ENCODE measurements at regions not wholly inside any gene's neighbourhood (a gene's known extent, or its start where the extent isn't known, plus 50 kb on each side); places are given as distances from the start of the nearest gene placed in this dataset.
"Not testable (repeated sequence)": the region's sequence is repeated elsewhere in the genome, so short reads cannot be mapped to it uniquely, and the experiment has no call there.

DNA sequence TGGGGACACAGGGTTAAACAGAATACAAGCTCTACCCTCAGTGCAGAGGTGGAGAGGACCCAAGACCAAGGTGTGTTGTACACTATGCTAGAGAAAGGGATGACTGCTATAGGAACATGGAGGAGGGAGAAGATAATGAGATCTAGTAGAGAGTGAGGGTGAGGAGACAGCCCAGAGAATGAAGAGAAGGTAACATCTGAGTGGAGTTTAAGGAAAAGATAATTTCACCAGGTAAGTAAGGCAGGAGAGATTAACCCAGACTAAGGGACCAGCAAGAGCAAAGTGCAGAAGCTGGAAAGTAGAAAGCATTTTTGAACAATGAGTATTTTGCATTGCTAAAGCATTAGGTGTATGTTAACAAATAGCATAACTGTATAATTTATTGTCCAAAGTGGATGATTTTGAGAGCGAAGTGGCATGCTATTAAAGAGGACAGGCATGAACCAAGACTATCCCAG, 128.8 kb downstream of the RASSF10 start:
- peak; percentile 69 for DNase-seq

DNA sequence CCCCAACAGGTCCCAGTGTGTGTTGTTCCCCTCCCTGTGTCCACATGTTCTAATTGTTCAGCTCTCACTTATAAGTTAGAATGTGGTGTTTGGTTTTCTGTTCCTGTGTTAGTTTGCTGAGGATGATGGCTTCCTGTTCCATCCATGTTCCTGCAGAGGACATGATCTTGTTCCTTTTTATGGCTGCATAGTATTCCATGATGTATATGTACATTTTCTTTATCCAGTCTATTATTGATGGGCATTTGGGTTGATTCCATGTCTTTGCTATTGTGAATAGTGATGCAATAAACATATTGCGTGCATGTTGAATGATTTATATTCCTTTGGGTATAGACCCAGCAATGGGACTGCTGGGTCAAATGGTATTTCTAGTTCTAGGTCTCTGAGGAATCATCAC, 130.0 kb downstream of the RASSF10 start:
- not testable (repeated sequence) for DNase-seq

DNA sequence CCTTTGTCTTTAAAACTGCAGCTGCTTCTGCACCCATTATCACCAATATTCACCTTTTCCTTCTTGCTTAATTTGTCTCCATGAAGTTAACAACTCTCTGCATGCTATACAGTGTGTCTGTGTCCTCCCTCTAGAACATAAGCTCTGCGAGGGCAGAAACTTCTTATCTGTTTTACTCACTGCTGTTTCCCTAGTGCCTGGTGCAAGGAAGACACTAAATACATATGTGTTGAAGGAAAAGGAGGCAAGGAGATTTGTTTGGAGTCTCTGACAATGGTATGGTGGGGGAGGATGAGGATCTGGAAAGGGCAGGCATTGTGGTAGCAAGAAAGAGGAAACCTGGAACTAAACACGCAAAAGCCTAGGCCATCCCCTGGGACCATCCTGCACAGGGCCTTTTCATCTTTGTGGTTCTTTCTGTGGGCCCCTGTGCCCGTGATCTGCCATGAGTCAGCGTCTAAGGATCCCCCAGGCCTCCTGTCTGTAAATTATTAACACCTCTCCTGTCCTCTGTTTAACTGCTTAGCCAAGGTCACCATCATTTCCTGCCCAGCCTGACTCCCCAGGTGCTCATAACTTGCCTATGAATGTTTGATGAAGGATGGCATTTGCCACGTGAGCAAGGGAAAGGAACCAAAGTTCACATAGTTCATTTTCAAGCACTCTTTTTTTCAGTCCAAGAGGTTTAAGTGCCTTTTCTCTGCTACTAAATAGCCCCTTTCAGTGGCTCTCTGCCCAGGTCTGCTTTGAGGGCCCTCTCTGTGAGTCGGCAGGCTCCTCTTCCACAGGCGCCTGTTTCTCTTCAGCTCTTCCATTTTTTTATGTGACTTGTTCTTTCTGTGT, 131.1 kb downstream of the RASSF10 start:
- DNase-seq, result peak; percentile 53

DNA sequence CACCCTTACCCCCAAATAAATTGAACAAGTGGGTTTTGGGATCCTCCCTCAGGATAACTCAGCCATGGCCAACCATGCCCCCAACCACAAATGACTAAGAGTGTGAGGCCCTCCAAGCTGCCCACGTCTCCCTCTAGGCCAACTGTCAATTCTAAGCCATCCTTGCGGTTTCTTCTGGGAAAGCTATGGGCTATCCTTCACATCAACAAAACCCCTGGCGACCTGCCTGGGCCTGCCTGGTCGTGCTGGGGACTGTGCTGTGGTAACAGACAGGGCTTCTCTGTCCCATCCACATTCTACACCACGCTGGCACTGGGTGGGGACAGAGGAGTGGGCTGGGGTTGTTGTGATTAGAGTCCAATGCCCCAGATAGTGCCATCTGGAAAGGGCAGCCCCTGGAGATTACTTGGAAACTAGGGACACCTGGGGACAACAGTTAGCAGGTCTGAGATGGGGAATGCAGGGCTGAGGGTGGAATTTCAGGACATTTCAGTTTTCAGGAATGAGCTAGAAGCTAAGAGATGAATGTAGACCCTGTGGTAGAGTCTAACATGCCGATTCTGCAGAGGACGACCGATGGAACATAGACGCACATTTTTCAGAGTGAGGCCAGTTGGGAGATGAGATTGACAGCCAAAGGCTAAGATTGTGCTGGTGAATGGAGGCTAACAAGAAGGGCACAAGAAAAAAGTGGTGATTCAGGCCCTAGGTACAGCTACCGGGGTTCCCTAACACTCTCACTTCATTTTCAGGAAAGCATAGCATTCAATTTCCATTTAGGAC, 131.9 kb downstream of the RASSF10 start:
- DNase-seq, result no peak

DNA sequence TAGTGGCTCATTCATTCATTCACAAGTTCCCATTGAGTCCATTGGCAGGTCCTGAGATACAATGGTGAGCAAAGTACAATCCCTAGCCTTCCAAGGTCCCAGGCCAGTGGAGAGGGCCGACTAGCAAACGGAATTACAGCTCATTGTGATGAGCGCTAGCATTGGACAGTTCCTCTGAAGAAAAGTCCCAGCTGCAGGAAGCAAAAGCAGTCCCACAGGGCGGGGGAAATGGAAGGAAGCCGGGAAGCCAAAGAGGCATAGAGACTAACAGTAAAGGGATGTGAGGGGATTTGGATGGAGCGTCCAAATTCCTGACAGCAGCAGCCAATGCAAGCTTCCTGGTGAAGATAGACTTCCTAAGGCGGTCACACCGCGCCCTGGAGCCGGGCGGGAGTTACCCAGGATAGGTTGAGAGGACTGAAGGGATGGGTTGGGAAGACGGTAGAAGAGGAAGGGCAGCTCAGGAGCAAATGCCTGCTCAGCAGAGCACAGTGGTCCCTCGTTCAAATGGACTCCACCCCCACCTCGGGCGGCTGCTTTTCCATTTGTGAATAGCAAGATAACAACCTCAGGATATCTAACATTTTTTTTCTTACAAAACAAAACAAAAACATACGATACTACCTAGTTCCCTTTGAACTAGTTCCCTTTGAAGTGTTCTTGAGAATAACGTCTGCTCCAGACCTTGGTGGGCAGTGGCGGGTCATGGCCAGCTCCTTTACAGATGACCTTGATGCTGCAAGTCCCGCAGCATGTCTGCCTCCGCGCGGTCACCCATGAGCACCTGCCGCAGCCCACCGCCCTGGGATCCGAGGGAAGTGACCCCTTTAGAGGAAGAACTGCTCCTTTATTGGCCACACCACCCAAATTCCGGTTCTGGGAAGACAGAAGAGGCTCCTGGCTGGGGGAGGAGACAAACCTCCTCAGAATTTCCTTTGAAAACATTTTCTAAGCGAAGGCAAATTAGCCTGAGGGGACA, 132.9 kb downstream of the RASSF10 start:
- DNase-seq, result no peak

DNA sequence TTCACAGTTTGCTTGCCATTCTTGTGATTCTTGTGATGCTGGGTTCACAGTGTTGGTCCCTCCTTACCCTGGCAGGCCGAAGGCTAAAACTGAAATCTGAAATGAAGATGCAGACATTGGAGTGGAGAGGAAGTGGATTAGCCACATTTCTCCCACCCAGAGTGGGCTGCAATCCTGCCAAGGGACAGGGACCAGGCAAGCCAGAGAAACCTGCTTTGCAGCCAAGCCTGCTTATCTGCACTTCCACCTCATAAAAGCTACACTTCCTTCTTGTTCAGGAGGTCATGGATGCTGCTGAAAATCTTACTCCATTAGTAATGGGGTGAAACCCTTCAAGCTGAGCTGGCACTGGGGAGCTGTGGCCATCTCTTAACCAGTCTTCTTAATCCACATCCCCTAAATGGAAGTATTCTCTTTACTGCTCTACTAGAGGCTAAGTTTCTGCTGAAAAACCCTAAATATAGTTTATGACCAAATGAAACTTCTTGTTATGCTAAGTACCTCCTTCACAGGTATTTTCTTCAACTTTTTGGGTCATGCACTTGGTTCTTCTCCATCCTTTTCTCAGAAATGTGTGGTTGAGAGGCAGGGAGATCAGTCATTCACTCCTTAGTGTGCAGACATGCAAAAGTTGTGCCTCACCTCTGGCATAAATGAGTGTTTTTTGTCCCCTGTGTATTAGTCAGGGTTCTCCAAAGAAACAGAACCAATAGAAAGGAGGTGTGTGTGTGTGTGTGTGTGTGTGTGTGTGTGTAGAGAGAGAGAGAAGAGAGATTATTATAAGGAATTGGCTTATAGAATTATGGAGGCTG, 133.9 kb upstream of the BMAL1 start:
- no peak for DNase-seq

DNA sequence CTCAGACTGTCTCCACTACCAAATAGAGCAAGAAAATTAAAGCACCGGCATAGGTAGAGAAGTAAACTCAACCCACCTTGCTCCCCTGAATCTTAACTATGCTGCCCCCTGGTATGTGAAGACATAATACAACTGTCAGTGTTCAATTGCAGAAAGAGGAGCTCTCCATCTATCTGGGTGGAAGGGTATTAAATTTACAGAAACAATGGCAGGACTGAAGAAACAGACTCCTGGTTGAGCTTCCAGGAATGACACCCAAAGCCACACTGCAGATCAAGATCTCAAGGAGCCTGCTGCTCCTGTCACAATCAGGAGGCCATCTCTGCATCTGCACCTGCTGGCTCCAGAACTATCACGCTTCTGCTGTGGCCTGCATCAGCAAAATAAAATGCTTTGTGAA, 132.1 kb upstream of the BMAL1 start:
- DNase-seq, result no peak

DNA sequence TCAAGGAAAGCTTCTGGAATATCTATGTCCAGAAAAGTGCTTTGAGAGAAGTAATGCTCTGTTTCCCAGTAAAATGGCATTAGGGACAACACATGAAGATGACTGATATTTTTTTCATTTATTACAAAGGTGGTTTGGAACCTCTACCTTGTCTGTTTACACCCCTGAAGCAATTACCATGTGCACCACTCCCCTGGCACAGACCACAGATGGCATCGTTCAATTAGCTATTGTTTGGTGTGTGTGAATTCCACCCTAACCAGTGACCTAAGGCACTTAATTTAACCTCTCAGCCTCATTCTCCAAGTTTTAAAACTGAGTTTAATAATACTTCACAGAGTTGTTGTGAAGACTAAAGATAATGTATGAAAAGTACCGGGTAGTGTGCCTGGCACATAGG, 127.6 kb upstream of the BMAL1 start:
- DNase-seq, result no peak

DNA sequence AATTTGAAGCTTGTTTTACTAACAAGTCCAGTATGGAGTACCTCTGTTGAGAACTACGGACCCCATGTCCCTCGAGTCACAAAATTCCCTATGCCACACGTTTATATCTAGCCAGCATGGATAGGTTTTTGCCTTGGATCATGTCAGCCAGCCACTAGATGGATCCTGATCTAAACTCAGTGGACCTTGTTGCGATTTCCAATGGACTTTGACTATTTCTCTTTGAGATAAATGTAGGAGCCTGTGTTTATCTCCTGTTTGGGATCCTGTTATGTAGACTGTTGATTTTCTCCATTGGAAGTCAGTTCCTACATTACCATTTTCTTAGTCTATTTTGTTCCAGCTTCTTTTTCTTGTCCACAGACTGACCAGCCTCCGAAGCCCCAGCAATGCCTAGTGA, 127.1 kb upstream of the BMAL1 start:
- no peak for DNase-seq

DNA sequence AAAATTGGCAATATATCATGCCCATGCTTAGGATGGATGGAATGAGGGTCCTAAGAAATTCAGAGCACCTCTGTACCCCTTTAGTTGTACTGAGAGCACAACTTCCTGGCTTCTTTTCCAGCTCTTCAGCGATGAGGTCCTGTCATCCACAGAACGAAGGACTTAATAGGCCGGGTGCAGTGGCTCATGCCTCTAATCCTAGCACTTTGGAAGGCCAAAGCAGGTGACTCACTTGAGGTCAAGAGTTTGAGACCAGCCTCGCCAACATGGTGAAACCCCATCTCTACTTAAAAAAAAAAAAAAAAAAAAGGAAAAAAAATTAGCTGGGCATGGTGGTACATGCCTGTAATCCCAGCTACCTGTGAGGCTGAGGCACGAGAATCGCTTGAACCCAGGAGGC, 125.3 kb upstream of the BMAL1 start:
- no peak for DNase-seq

DNA sequence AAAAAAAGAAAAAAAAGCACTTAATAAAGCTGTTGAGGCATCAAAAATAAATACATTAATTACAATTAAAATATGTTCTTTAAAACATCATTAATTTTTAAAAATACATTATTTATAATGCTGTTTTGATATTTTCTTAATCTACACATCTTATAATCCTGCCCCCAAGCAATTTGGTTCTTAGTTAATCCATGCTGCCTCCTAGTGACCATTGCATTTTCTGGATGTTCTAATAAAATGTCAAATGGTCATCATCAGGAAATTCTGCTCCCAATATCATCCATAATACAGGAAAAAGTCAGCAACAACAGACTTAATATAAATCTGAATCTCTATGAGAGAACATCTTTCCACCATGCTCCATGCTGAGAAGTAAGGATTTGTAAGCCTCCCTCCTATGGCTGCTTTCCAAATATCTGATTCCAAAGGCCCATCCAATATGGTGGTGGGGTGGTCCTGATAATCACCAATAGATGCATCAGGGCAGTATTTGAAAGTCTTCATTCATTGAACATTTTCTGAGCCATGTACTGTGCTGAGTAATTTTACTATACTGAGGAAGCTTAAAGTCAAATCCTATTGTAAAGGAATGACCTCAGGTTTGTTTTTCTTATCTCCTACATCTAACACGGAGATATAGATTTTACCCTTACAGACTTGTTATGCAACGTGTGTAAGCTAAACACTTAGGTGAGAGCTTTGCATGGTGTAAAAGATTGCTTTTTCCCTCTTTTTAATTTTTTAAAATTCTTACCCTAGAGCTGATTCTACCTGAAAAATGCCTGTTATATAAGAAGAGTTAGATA, 124.7 kb upstream of the BMAL1 start:
- peak; percentile 33 for DNase-seq

DNA sequence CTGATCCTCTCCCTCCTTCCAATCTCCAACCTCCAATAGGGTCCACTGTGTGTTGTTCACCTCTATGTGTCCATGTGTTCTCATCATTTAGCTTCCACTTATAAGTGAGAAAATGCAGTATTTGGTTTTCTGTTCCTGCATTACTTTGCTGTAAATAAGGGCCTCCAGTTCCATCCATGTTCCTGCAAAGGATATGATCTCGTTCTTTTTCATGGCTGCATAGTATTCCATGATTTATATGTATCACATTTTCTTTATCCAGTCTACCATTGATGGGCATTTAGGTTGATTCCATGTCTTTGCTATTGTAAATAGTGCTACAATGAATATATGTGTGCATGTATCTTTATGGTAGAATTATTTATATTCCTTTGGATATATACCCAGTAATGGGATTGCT, 123.2 kb upstream of the BMAL1 start:
- DNase-seq, result not testable (repeated sequence)

DNA sequence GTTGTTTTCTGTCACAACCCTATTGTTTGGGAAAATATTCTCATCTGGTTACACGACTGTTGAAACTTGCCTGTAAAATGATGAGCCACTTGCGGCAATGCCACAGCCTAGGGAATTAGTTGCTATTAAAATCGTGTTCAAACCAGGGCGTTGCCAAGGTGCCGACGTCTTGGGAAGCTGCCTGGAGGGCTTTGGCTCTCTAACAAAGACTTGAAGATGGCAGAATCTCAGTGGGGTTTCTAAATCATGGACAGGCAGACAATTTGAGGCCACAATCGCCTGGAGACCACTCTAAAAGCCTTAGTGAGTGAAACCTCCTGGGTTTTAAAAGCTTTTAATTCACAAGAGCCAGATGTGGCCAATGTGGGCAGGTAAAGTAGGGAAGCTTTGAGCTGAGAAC, 117.2 kb upstream of the BMAL1 start:
- no peak for DNase-seq

DNA sequence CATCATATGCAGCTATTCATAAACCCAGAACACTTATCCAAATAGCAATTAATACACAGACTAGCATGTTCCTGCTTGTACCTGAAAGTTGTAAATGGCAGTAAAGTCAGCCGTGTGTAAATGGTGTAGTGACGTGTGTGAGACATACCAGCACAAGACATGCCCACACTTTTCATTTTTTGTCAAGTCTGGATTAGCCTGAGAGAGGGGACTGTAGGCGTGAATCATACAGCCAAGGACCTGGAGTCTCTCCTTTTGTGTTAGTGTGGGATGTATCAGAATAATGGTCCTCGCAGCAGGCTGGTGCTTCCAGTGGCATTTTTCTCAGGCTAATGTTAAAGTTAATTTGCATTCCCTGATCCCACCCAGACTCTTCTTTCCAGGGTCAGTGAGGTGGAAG, 116.8 kb upstream of the BMAL1 start:
- no peak for DNase-seq

DNA sequence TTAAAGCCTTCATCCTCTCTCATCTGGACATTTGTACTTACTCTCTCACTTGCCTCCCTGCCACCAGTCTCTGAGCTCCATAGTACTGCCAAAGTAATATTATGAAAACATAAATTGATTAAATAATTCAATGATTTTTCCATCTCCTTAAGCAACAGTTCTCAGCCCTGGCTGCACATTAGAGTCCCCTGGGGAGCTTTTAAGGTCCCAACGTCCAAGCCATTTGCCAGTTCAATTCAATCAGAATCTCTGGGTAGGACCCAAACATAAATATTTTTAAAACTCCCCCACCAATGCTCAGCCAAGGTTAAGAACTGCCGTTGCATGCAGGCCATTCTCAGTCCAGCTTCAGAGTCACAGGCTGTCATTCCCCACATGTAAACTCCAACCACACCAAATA, 114.4 kb upstream of the BMAL1 start:
- DNase-seq, result no peak

DNA sequence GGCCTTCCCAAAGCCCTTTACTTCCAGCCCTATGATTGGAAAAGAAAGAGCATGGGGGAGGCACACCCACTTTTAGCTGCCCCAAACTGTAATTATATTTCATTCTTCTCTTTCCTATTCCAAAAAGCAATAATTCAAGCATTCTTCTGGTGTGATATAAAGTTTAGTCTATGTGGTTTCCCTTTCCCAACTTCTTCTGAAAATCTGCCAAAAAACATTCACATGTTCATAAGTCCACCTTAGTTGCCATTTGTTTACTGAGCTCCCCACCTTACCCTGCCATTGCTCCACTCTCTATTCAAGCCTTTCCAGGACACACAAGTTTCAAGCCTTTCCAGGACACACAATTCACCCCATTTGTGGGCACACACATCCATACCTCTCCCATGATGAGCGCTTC, 111.6 kb upstream of the BMAL1 start:
- DNase-seq, result no peak

DNA sequence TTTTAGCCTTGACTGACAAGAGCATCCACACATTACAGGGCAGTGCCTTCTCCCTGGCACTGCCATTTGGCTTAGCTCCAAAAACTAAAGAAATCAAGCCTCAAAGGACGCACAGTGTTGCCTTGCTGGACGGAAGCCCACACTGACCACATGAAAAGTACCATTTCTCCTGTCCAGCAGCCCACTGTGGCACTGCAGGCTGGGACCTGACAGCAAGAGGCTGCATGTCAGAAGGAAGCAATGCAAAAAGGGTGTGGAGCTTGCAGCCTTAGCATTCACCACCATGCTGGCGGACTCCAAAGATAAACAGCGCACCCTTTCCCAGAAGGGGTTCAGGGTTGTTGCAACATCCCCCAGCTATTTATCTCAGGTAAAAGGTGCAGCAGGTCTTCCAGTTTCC, 109.3 kb upstream of the BMAL1 start:
- DNase-seq, result no peak

DNA sequence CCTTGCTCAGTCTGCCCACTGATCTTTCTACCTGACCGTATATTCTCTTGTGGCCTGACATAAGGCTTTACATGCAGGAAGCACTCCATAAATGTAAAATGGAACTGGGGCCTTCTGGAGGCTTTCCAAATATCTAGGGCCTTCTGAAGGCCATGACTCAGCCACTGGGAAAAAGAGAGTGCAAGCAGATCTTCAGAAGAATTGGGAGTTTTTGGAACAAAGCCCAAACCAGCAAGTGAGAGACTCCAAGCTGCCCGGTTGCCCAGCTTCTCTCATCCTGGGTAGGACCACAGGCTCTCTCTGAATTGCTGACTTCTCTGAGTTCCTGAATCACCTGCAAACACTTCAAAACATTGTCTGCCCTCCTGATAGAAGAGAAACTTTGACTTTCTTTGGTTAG, 107.9 kb upstream of the BMAL1 start:
- DNase-seq, result peak; percentile 97

DNA sequence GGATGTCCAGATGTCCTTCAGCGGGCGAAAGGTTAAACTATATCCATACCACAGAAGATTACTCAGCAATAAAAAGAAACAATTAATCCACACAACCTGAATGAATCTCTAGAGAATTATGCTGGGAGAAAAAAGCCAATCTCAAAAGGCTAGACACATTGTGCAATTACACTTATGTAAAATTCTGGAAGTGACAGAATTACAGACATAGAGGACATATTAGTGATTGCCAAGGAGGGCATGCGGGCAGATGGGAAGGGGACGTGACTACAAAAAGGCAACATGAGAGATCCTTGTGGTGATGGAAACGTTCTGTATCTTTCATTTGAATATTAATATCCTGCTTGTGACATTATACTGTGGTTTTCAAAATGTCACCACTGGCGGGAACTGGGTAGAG, 103.5 kb upstream of the BMAL1 start:
- DNase-seq, result no peak

DNA sequence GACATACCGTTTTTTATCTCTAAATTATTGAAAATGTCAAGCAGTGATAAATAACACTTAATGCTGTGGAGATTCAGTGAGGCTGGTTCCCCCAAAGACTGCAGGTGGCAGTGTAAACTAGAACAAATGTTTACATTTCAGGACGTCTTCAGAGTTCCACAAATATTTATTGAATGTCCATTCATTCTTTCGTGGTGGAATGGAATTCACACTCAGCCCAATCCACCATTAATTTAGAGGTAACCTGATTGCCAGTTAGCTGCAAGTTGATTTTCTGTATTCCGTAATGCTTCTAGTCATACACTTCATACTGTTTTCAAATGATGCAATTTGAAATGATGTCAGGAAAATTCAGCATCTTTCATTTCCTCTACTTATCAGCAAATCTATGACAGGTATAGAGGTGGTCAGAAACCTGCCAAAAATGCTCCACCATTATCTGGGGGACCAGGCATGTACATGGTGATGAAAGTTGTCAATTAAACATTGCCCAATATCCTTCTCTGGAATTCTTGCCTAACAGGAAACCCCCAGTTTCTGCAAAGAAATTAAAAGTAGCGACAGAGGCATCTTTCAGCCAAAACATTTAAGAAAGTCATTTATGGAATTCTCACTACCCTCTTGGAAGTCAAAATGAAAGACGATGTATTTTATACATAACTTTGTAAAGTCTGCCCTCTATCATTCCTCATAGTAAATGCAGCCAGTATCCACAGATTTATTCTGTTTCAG, 94.3 kb upstream of the BMAL1 start:
- peak; percentile 71 for DNase-seq

DNA sequence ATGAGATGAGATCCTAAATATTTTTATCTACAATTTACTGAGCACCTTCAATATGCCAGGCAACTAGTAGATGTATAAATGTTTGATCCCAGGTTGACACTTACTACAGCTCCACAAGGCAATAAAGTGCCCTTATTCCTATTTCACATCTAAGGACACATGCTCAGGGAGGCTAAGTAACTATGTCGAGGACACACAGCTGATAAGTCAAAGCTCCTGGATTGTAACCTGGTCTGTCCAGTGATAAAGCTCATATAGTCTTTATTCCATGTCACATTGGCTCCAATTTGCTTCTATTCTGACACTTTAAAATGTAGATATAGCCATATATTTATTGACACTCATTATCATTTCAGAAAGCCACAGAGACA, 93.8 kb upstream of the BMAL1 start:
- no peak for DNase-seq

Measured in EL (cell line).